PC-3 (cell line): ENCODE measurements at regions not wholly inside any gene's neighbourhood (a gene's known extent, or its start where the extent isn't known, plus 50 kb on each side); places are given as distances from the start of the nearest gene placed in this dataset.

Experiments used
- ATAC-seq: fragments of 200-7000 bp; cut with Tn5 transposase; 2 replicates; pipeline ENCODE4 v1.9.1; 2020; ENCODE audit warnings: mild to moderate bottlenecking, moderate library complexity
- BruUV-seq: library from RNA; stranded (reverse); fragments of 400-500 nt; replicated peaks from 2 replicates; lab custom pipeline; 2021; lab: Mats Ljungman, UMichigan
- CTCF ChIA-PET: fragments of 300-600 bp; sonication (Branson Sonifier 250); formaldehyde crosslinking; loops from one replicate; lab custom pipeline; 2022; ENCODE audit warnings: antibody characterized with exemption; lab: Charles Lee
- POLR2A ChIA-PET: fragments of 300-600 bp; sonication (Branson Sonifier 250); formaldehyde crosslinking; loops from one replicate; lab custom pipeline; 2022; ENCODE audit warnings: antibody characterized with exemption; ENCODE audit not compliant: unreplicated experiment; lab: Charles Lee
- DNase-seq: peaks from one replicate; pipeline ENCODE4 v3.0.0-alpha.2; 2015
- H2AFZ ChIP-seq: fragments of 300-600 bp; sonication (generic); 2 replicates; pipeline ENCODE4 v1.6.0; 2016; ENCODE audit warnings: antibody characterized with exemption, low read length
- H3F3A ChIP-seq: fragments of 300-600 bp; sonication (generic); one replicate; pipeline ENCODE4 v1.6.0; 2017; ENCODE audit warnings: antibody characterized with exemption, low read length, control low read depth, mild to moderate bottlenecking; ENCODE audit not compliant: unreplicated experiment
- H3K27ac ChIP-seq: fragments of 300-600 bp; sonication (generic); 2 replicates; pipeline ENCODE4 v1.5.1; 2016; ENCODE audit warnings: mild to moderate bottlenecking, low read length
- H3K27me3 ChIP-seq: fragments of 300-600 bp; sonication (generic); 2 replicates; pipeline ENCODE4 v1.6.1; 2016; ENCODE audit warnings: low read length, mixed read lengths
- H3K36me3 ChIP-seq: fragments of 300-600 bp; sonication (generic); 2 replicates; pipeline ENCODE4 v1.6.1; 2016; ENCODE audit warnings: low read depth, mixed run types, low read length, mixed read lengths
- H3K4me1 ChIP-seq: fragments of 300-600 bp; sonication (generic); 2 replicates; pipeline ENCODE4 v1.5.1; 2016; ENCODE audit warnings: low read length; ENCODE audit not compliant: insufficient read depth
- H3K4me2 ChIP-seq: fragments of 300-600 bp; sonication (generic); 2 replicates; pipeline ENCODE4 v1.6.0; 2016; ENCODE audit warnings: low read length
- H3K4me3 ChIP-seq: fragments of 300-600 bp; sonication (generic); 2 replicates; pipeline ENCODE4 v1.5.1; 2016; ENCODE audit warnings: mild to moderate bottlenecking, low read length, mixed read lengths
- H3K79me2 ChIP-seq: fragments of 300-600 bp; sonication (generic); 2 replicates; pipeline ENCODE4 v1.6.1; 2017; ENCODE audit warnings: low read length, mixed read lengths
- H3K9ac ChIP-seq: fragments of 300-600 bp; sonication (generic); 2 replicates; pipeline ENCODE4 v1.6.0; 2016; ENCODE audit warnings: mild to moderate bottlenecking, low read length
- H3K9me2 ChIP-seq: fragments of 300-600 bp; sonication (generic); replicated peaks from 2 replicates; pipeline ENCODE4 v1.6.1; 2016; ENCODE audit warnings: mixed run types, low read length, mixed read lengths
- H3K9me3 ChIP-seq: fragments of 300-600 bp; sonication (generic); 2 replicates; pipeline ENCODE4 v1.6.1; 2016; ENCODE audit warnings: low read length, mixed read lengths
- H4K20me1 ChIP-seq: fragments of 300-600 bp; sonication (generic); 2 replicates; pipeline ENCODE4 v1.6.1; 2016; ENCODE audit warnings: low read length, mixed read lengths
- CTCF ChIP-seq: fragments of 300-600 bp; sonication (generic); conservative IDR thresholded peaks from 2 replicates; pipeline ENCODE4 v1.5.1; 2017; ENCODE audit warnings: antibody characterized with exemption, low read depth, mild to moderate bottlenecking, low read length
- EZH2 ChIP-seq: fragments of 300-600 bp; sonication (generic); IDR thresholded peaks from one replicate; pipeline ENCODE4 v1.6.1; 2017; ENCODE audit warnings: antibody characterized with exemption, mild to moderate bottlenecking, low read length; ENCODE audit not compliant: unreplicated experiment
- EZH2phosphoT487 ChIP-seq: fragments of 300-600 bp; sonication (generic); IDR thresholded peaks from 2 replicates; pipeline ENCODE4 v1.6.1; 2018; ENCODE audit warnings: mild to moderate bottlenecking, antibody characterized with exemption, low read length, borderline replicate concordance
- intact Hi-C: fragments of 100-400 bp; cut with micrococcal nuclease; formaldehyde crosslinking; loops from 2 replicates; pipeline ENCODE4 v1.9.0; 2023

GRCh38 chr13:50575138-50575537 is 268.4 kb downstream of the DLEU7 start:
- ChIA-PET CTCF (no interaction called here), POLR2A (no interaction called here)
- no peaks in the 10 kb centered on the region for H4K20me1 ChIP-seq
- H3K4me1 ChIP-seq, result no peaks in the 10 kb centered on the region
- no peaks in the 10 kb centered on the region for H3K36me3 ChIP-seq
- no peaks in the 10 kb centered on the region for H3K9me3 ChIP-seq
- no peak overlapping the region for H3K4me2 ChIP-seq
- H3K79me2 ChIP-seq, result no peaks in the 10 kb centered on the region
- H3K27ac ChIP-seq, result no peak overlapping the region
- no peak overlapping the region for H3K4me3 ChIP-seq
- no peaks in the 10 kb centered on the region for H3K9me2 ChIP-seq
- ATAC-seq (no peak), DNase-seq (no peak)
- H3K27me3 ChIP-seq, result no peaks in the 10 kb centered on the region
- intact Hi-C loops, result no loop called here
- BruUV-seq, result no TSS peak
- TF ChIP-seq CTCF (no peak), EZH2phosphoT487 (no peak), EZH2 (no peak)
- no peaks in the 10 kb centered on the region for H3F3A ChIP-seq
- H3K9ac ChIP-seq, result no peak overlapping the region
- no peak overlapping the region for H2AFZ ChIP-seq

GRCh38 chr13:50576156-50576555 is 267.3 kb downstream of the DLEU7 start:
- no TSS peak for BruUV-seq
- no peaks in the 10 kb centered on the region for H4K20me1 ChIP-seq
- H3F3A ChIP-seq, result no peaks in the 10 kb centered on the region
- no peaks in the 10 kb centered on the region for H3K27me3 ChIP-seq
- no peaks in the 10 kb centered on the region for H3K9me3 ChIP-seq
- H3K4me3 ChIP-seq, result no peak overlapping the region
- ChIA-PET POLR2A (no interaction called here), CTCF (interaction anchor here (0.5 kb wide), 1 partner anchor 445 kb away, joined by 8 read pairs; no protein-coding TSS in a partner anchor)
- TF ChIP-seq EZH2phosphoT487 (no peak), CTCF (no peak), EZH2 (no peak)
- H3K27ac ChIP-seq, result no peak overlapping the region
- no peaks in the 10 kb centered on the region for H3K4me1 ChIP-seq
- no peak overlapping the region for H2AFZ ChIP-seq
- intact Hi-C loops, result no loop called here
- peak; percentile 97 for ATAC-seq
- peak; percentile 59 for DNase-seq
- no peak overlapping the region for H3K9ac ChIP-seq
- no peaks in the 10 kb centered on the region for H3K36me3 ChIP-seq
- H3K9me2 ChIP-seq, result no peaks in the 10 kb centered on the region
- no peaks in the 10 kb centered on the region for H3K79me2 ChIP-seq
- no peak overlapping the region for H3K4me2 ChIP-seq

- Histone ChIP-seq H3K4me2 (no peak overlapping the region), H3K27me3 (no peaks in the 10 kb centered on the region), H2AFZ (no peak overlapping the region), H3K4me3 (no peak overlapping the region), H3F3A (no peaks in the 10 kb centered on the region), H3K36me3 (no peaks in the 10 kb centered on the region), H3K9ac (no peak overlapping the region), H3K9me2 (no peaks in the 10 kb centered on the region), H3K9me3 (no peaks in the 10 kb centered on the region), H3K27ac (no peak overlapping the region), H4K20me1 (no peaks in the 10 kb centered on the region), H3K79me2 (no peaks in the 10 kb centered on the region), H3K4me1 (no peaks in the 10 kb centered on the region)
- ChIA-PET POLR2A (no interaction called here), CTCF (no interaction called here)
- no TSS peak for BruUV-seq
- TF ChIP-seq EZH2phosphoT487 (no peak), CTCF (no peak), EZH2 (no peak)
- intact Hi-C loops, result no loop called here
- DNase-seq, result no peak
- no peak for ATAC-seq
Measured at GRCh38 chr13:50577806-50578205, 265.7 kb downstream of the DLEU7 start.
